C4-2B (cell line): ENCODE measurements at regions not wholly inside any gene's neighbourhood (a gene's known extent, or its start where the extent isn't known, plus 50 kb on each side); places are given as distances from the start of the nearest gene placed in this dataset.

Experiments used
- CTCF ChIP-seq: fragments of 450-650 bp; conservative IDR thresholded peaks from 2 replicates; pipeline ENCODE4 v1.5.1; 2017; ENCODE audit warnings: mild to moderate bottlenecking
- ZFX ChIP-seq: fragments of 450-650 bp; IDR thresholded peaks from 2 replicates; pipeline ENCODE4 v1.6.1; 2017

GRCh38 chr6:51526049-51526448, 561.4 kb downstream of the PKHD1 start:
- TF ChIP-seq CTCF (no peak), ZFX (no peak)
